PC-3 (cell line): ENCODE measurements at regions not wholly inside any gene's neighbourhood (a gene's known extent, or its start where the extent isn't known, plus 50 kb on each side); places are given as distances from the start of the nearest gene placed in this dataset.

Experiments used
- ATAC-seq: fragments of 200-7000 bp; cut with Tn5 transposase; 2 replicates; pipeline ENCODE4 v1.9.1; 2020; ENCODE audit warnings: mild to moderate bottlenecking, moderate library complexity
- BruUV-seq: library from RNA; stranded (reverse); fragments of 400-500 nt; replicated peaks from 2 replicates; lab custom pipeline; 2021; lab: Mats Ljungman, UMichigan
- CTCF ChIA-PET: fragments of 300-600 bp; sonication (Branson Sonifier 250); formaldehyde crosslinking; loops from one replicate; lab custom pipeline; 2022; ENCODE audit warnings: antibody characterized with exemption; lab: Charles Lee
- POLR2A ChIA-PET: fragments of 300-600 bp; sonication (Branson Sonifier 250); formaldehyde crosslinking; loops from one replicate; lab custom pipeline; 2022; ENCODE audit warnings: antibody characterized with exemption; ENCODE audit not compliant: unreplicated experiment; lab: Charles Lee
- DNase-seq: peaks from one replicate; pipeline ENCODE4 v3.0.0-alpha.2; 2015
- H2AFZ ChIP-seq: fragments of 300-600 bp; sonication (generic); 2 replicates; pipeline ENCODE4 v1.6.0; 2016; ENCODE audit warnings: antibody characterized with exemption, low read length
- H3F3A ChIP-seq: fragments of 300-600 bp; sonication (generic); one replicate; pipeline ENCODE4 v1.6.0; 2017; ENCODE audit warnings: antibody characterized with exemption, low read length, control low read depth, mild to moderate bottlenecking; ENCODE audit not compliant: unreplicated experiment
- H3K27ac ChIP-seq: fragments of 300-600 bp; sonication (generic); 2 replicates; pipeline ENCODE4 v1.5.1; 2016; ENCODE audit warnings: mild to moderate bottlenecking, low read length
- H3K27me3 ChIP-seq: fragments of 300-600 bp; sonication (generic); 2 replicates; pipeline ENCODE4 v1.6.1; 2016; ENCODE audit warnings: low read length, mixed read lengths
- H3K36me3 ChIP-seq: fragments of 300-600 bp; sonication (generic); 2 replicates; pipeline ENCODE4 v1.6.1; 2016; ENCODE audit warnings: low read depth, mixed run types, low read length, mixed read lengths
- H3K4me1 ChIP-seq: fragments of 300-600 bp; sonication (generic); 2 replicates; pipeline ENCODE4 v1.5.1; 2016; ENCODE audit warnings: low read length; ENCODE audit not compliant: insufficient read depth
- H3K4me2 ChIP-seq: fragments of 300-600 bp; sonication (generic); 2 replicates; pipeline ENCODE4 v1.6.0; 2016; ENCODE audit warnings: low read length
- H3K4me3 ChIP-seq: fragments of 300-600 bp; sonication (generic); 2 replicates; pipeline ENCODE4 v1.5.1; 2016; ENCODE audit warnings: mild to moderate bottlenecking, low read length, mixed read lengths
- H3K79me2 ChIP-seq: fragments of 300-600 bp; sonication (generic); 2 replicates; pipeline ENCODE4 v1.6.1; 2017; ENCODE audit warnings: low read length, mixed read lengths
- H3K9ac ChIP-seq: fragments of 300-600 bp; sonication (generic); 2 replicates; pipeline ENCODE4 v1.6.0; 2016; ENCODE audit warnings: mild to moderate bottlenecking, low read length
- H3K9me2 ChIP-seq: fragments of 300-600 bp; sonication (generic); replicated peaks from 2 replicates; pipeline ENCODE4 v1.6.1; 2016; ENCODE audit warnings: mixed run types, low read length, mixed read lengths
- H3K9me3 ChIP-seq: fragments of 300-600 bp; sonication (generic); 2 replicates; pipeline ENCODE4 v1.6.1; 2016; ENCODE audit warnings: low read length, mixed read lengths
- H4K20me1 ChIP-seq: fragments of 300-600 bp; sonication (generic); 2 replicates; pipeline ENCODE4 v1.6.1; 2016; ENCODE audit warnings: low read length, mixed read lengths
- CTCF ChIP-seq: fragments of 300-600 bp; sonication (generic); conservative IDR thresholded peaks from 2 replicates; pipeline ENCODE4 v1.5.1; 2017; ENCODE audit warnings: antibody characterized with exemption, low read depth, mild to moderate bottlenecking, low read length
- EZH2 ChIP-seq: fragments of 300-600 bp; sonication (generic); IDR thresholded peaks from one replicate; pipeline ENCODE4 v1.6.1; 2017; ENCODE audit warnings: antibody characterized with exemption, mild to moderate bottlenecking, low read length; ENCODE audit not compliant: unreplicated experiment
- EZH2phosphoT487 ChIP-seq: fragments of 300-600 bp; sonication (generic); IDR thresholded peaks from 2 replicates; pipeline ENCODE4 v1.6.1; 2018; ENCODE audit warnings: mild to moderate bottlenecking, antibody characterized with exemption, low read length, borderline replicate concordance
- intact Hi-C: fragments of 100-400 bp; cut with micrococcal nuclease; formaldehyde crosslinking; loops from 2 replicates; pipeline ENCODE4 v1.9.0; 2023

GRCh38 chr9:79360387-79361347 lies 211.1 kb upstream of the TLE4 start:
- no peaks in the 10 kb centered on the region for H3K9me2 ChIP-seq
- ChIA-PET POLR2A (no interaction called here), CTCF (interaction anchor here (0.6 kb wide), 1 partner anchor 894 kb away, joined by 3 read pairs; no protein-coding TSS in a partner anchor)
- H3K9ac ChIP-seq = no peak overlapping the region
- H3K4me1 ChIP-seq = peaks cover 24% of the 10 kb centered on the region
- TF ChIP-seq EZH2 (no peak), CTCF (no peak), EZH2phosphoT487 (no peak)
- H3K36me3 ChIP-seq = no peaks in the 10 kb centered on the region
- no peak overlapping the region for H3K4me3 ChIP-seq
- no peak overlapping the region for H3K27ac ChIP-seq
- H3K79me2 ChIP-seq = no peaks in the 10 kb centered on the region
- no peaks in the 10 kb centered on the region for H3K9me3 ChIP-seq
- ATAC-seq (no peak), DNase-seq (peak; percentile 27)
- no TSS peak for BruUV-seq
- no peaks in the 10 kb centered on the region for H3K27me3 ChIP-seq
- no peaks in the 10 kb centered on the region for H4K20me1 ChIP-seq
- intact Hi-C loops = loop anchor here (10.0 kb wide), 1 partner anchor 204 kb away; no protein-coding TSS in a partner anchor
- 0 out of 2 replicates have a peak overlapping the region, but pooled peaks have one; percentile 28 for H3K4me2 ChIP-seq
- H3F3A ChIP-seq = no peaks in the 10 kb centered on the region
- H2AFZ ChIP-seq = no peak overlapping the region

- Histone ChIP-seq H3K27me3 (no peaks in the 10 kb centered on the region), H3F3A (no peaks in the 10 kb centered on the region), H3K4me3 (peak overlapping the region; percentile 48; the same call in 1 of the 2 replicates), H3K9ac (no peak overlapping the region), H3K9me2 (no peaks in the 10 kb centered on the region), H3K36me3 (no peaks in the 10 kb centered on the region), H3K4me1 (peaks cover 24% of the 10 kb centered on the region), H3K27ac (no peak overlapping the region), H4K20me1 (no peaks in the 10 kb centered on the region), H3K9me3 (no peaks in the 10 kb centered on the region), H3K79me2 (no peaks in the 10 kb centered on the region), H2AFZ (peak overlapping the region; percentile 59), H3K4me2 (peak overlapping the region; percentile 74)
- peak; percentile 75 for DNase-seq
- intact Hi-C loops = loop anchor here (10.0 kb wide), 1 partner anchor 202 kb away; no protein-coding TSS in a partner anchor
- TF ChIP-seq CTCF = no peak
- TF ChIP-seq EZH2phosphoT487 = no peak
- no peak for TF ChIP-seq EZH2
- ATAC-seq = peak; percentile 98
- CTCF ChIA-PET = no interaction called here
- BruUV-seq = no TSS peak
- POLR2A ChIA-PET = interaction anchor here (0.6 kb wide), 1 partner anchor 796 kb away, joined by 3 read pairs; no protein-coding TSS in a partner anchor
Observed at GRCh38 chr9:79362100-79363081, 209.4 kb upstream of the TLE4 start.
